ENCODE measurements at regions not wholly inside any gene's neighbourhood (a gene's known extent, or its start where the extent isn't known, plus 50 kb on each side); places are given as distances from the start of the nearest gene placed in this dataset.

GRCh38 chr18:40980171-40980570, 974.9 kb upstream of the PIK3C3 start:
- TF ChIP-seq CTCF (conservative IDR thresholded peaks at IDR 0.05; ENCODE audit: low read length) (no peak), EZH2phosphoT487 (IDR thresholded peaks at IDR 0.05; ENCODE audit: borderline replicate concordance, low read depth, low read length) (no peak)
- BruUV-seq (replicated peaks), result no TSS peak
- intact Hi-C loops (cut with micrococcal nuclease; ENCODE audit: unreplicated experiment), result no loop called here

GRCh38 chr18:40976050-40976449, 979.0 kb upstream of the PIK3C3 start:
- no peak overlapping the region for H3K4me3 ChIP-seq (ENCODE audit: low read depth, low read length, poor library complexity, severe bottlenecking)
- H3K27ac ChIP-seq (ENCODE audit: low read depth, low read length, poor library complexity, severe bottlenecking), result no peak overlapping the region
- intact Hi-C loops (cut with micrococcal nuclease; ENCODE audit: unreplicated experiment), result no loop called here
- no peak overlapping the region for H3K4me2 ChIP-seq (ENCODE audit: low read length)
- no peaks in the 10 kb centered on the region for H3K9me3 ChIP-seq (ENCODE audit: low read length)
- BruUV-seq (replicated peaks), result no TSS peak
- CTCF ChIA-PET (ENCODE audit: unreplicated experiment), result no interaction called here
- no peaks in the 10 kb centered on the region for H3K4me1 ChIP-seq (ENCODE audit: insufficient read depth, low read length, poor library complexity, severe bottlenecking)
- no peaks in the 10 kb centered on the region for H4K20me1 ChIP-seq (ENCODE audit: insufficient read depth, low read length)
- no peaks in the 10 kb centered on the region for H3K9me2 ChIP-seq (ENCODE audit: insufficient read depth, low read length)
- POLR2A ChIA-PET, result no interaction called here
- H3K79me2 ChIP-seq (ENCODE audit: insufficient read depth, low read depth, low read length), result no peaks in the 10 kb centered on the region
- DNase-seq (ENCODE audit: low spot score), result no peak
- TF ChIP-seq EZH2phosphoT487 (IDR thresholded peaks at IDR 0.05; ENCODE audit: borderline replicate concordance, low read depth, low read length), result no peak
- TF ChIP-seq CTCF (conservative IDR thresholded peaks at IDR 0.05; ENCODE audit: low read length), result no peak
- no peak overlapping the region for H2AFZ ChIP-seq (ENCODE audit: low read length)
- H3K36me3 ChIP-seq (ENCODE audit: insufficient read depth, low read length), result no peaks in the 10 kb centered on the region

More at GRCh38 chr18:40980171-40980570, 974.9 kb upstream of the PIK3C3 start:
- no peak for DNase-seq (ENCODE audit: low spot score)
- Histone ChIP-seq H2AFZ (ENCODE audit: low read length) (no peak overlapping the region), H3K4me1 (ENCODE audit: insufficient read depth, low read length, poor library complexity, severe bottlenecking) (no peaks in the 10 kb centered on the region), H3K27ac (ENCODE audit: low read depth, low read length, poor library complexity, severe bottlenecking) (no peak overlapping the region), H3K4me3 (ENCODE audit: low read depth, low read length, poor library complexity, severe bottlenecking) (no peak overlapping the region), H3K36me3 (ENCODE audit: insufficient read depth, low read length) (no peaks in the 10 kb centered on the region), H3K79me2 (ENCODE audit: insufficient read depth, low read depth, low read length) (no peaks in the 10 kb centered on the region), H3K4me2 (ENCODE audit: low read length) (no peak overlapping the region), H3K9me3 (ENCODE audit: low read length) (no peaks in the 10 kb centered on the region), H3K9me2 (ENCODE audit: insufficient read depth, low read length) (no peaks in the 10 kb centered on the region), H4K20me1 (ENCODE audit: insufficient read depth, low read length) (no peaks in the 10 kb centered on the region)
- POLR2A ChIA-PET, result no interaction called here
- CTCF ChIA-PET (ENCODE audit: unreplicated experiment), result no interaction called here

GRCh38 chr18:40974448-40974847, 980.6 kb upstream of the PIK3C3 start:
- POLR2A ChIA-PET, result no interaction called here
- no TSS peak for BruUV-seq (replicated peaks)
- no peaks in the 10 kb centered on the region for H4K20me1 ChIP-seq (ENCODE audit: insufficient read depth, low read length)
- H3K36me3 ChIP-seq (ENCODE audit: insufficient read depth, low read length), result no peaks in the 10 kb centered on the region
- no peaks in the 10 kb centered on the region for H3K9me3 ChIP-seq (ENCODE audit: low read length)
- no peak for DNase-seq (ENCODE audit: low spot score)
- intact Hi-C loops (cut with micrococcal nuclease; ENCODE audit: unreplicated experiment), result no loop called here
- no peak overlapping the region for H3K4me3 ChIP-seq (ENCODE audit: low read depth, low read length, poor library complexity, severe bottlenecking)
- no peaks in the 10 kb centered on the region for H3K79me2 ChIP-seq (ENCODE audit: insufficient read depth, low read depth, low read length)
- H3K9me2 ChIP-seq (ENCODE audit: insufficient read depth, low read length), result no peaks in the 10 kb centered on the region
- H3K27ac ChIP-seq (ENCODE audit: low read depth, low read length, poor library complexity, severe bottlenecking), result no peak overlapping the region
- no peaks in the 10 kb centered on the region for H3K4me1 ChIP-seq (ENCODE audit: insufficient read depth, low read length, poor library complexity, severe bottlenecking)
- H2AFZ ChIP-seq (ENCODE audit: low read length), result no peak overlapping the region
- no peak for TF ChIP-seq CTCF (conservative IDR thresholded peaks at IDR 0.05; ENCODE audit: low read length)
- TF ChIP-seq EZH2phosphoT487 (IDR thresholded peaks at IDR 0.05; ENCODE audit: borderline replicate concordance, low read depth, low read length), result no peak
- no peak overlapping the region for H3K4me2 ChIP-seq (ENCODE audit: low read length)
- CTCF ChIA-PET (ENCODE audit: unreplicated experiment), result no interaction called here
